ENCODE measurements at regions not wholly inside any gene's neighbourhood (a gene's known extent, or its start where the extent isn't known, plus 50 kb on each side); places are given as distances from the start of the nearest gene placed in this dataset.

GRCh38 chr15:39361497-39361896 lies 219.4 kb upstream of the THBS1 start:
- no peaks in the 10 kb centered on the region for H3K27me3 ChIP-seq
- in situ Hi-C loops (cut with MboI; ENCODE audit: low sequenced_read_pairs in 4 of 4) (no loop called here), intact Hi-C loops (cut with DNase I; ENCODE audit: low total_unique reads) (no loop called here)
- H3K36me3 ChIP-seq, result no peaks in the 10 kb centered on the region
- H3K4me1 ChIP-seq, result no peaks in the 10 kb centered on the region
- H3K4me3 ChIP-seq, result no peak overlapping the region
- H3K9me3 ChIP-seq, result no peaks in the 10 kb centered on the region
- H3K27ac ChIP-seq, result no peak overlapping the region
- no peak for ATAC-seq
- TF ChIP-seq CTCF (IDR thresholded peaks at IDR 0.05 in 4 of 5, conservative IDR thresholded peaks at IDR 0.05 in 1 of 5), result no peak
- no peak for TF ChIP-seq POLR2A (IDR thresholded peaks at IDR 0.05)
- DNase-seq, result no peak

GRCh38 chr15:39362821-39363561 lies 217.9 kb upstream of the THBS1 start:
- Histone ChIP-seq H3K27me3 (no peaks in the 10 kb centered on the region), H3K4me3 (no peak overlapping the region), H3K27ac (no peak overlapping the region), H3K4me1 (no peaks in the 10 kb centered on the region), H3K9me3 (no peaks in the 10 kb centered on the region), H3K36me3 (no peaks in the 10 kb centered on the region)
- ATAC-seq, result no peak
- no peak for TF ChIP-seq POLR2A (IDR thresholded peaks at IDR 0.05)
- TF ChIP-seq CTCF (IDR thresholded peaks at IDR 0.05 in 4 of 5, conservative IDR thresholded peaks at IDR 0.05 in 1 of 5), result no peak
- DNase-seq, result no peak
- in situ Hi-C loops (cut with MboI; ENCODE audit: low sequenced_read_pairs in 4 of 4) (no loop called here), intact Hi-C loops (cut with DNase I; ENCODE audit: low total_unique reads) (no loop called here)

DNA sequence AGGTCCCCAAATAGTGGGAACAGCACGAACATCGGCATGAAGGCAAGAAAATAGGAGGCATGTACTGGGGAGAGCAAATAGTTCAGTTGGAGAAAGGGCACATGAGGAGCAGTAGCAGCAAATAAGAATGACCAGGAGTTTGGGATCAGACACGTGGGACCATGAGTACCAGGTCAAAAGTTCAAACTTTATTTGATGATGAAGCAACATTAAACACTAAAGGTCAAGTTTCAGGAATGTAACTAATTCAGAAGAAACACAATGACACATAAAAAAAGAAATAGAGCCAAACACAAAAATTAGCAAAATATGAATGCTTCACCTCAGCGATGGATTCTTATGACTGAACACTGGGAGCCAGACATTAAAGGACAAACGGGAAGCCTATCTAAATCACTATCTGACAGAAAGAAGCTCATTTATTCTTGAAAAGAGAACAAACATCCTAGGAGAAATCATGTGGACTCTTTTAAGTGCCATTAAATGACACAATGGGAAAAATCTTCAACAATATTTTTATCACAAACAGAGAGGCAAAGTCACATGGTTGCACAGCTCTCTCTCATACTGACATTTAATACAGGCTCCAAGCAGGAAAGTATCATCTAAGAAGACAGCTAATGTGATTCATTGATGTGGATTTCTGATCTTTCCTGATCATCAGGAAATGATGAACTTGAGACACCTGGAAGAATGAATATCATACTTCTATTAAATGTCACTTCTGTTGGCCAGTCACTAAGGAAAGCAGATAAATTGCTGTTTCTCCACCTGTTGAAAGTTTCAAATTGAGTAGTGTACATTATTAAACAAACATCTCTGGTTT lies 216.9 kb upstream of the THBS1 start:
- Histone ChIP-seq H3K9me3 (no peaks in the 10 kb centered on the region), H3K4me1 (no peaks in the 10 kb centered on the region), H3K36me3 (no peaks in the 10 kb centered on the region), H3K4me3 (no peak overlapping the region), H3K27me3 (no peaks in the 10 kb centered on the region), H3K27ac (no peak overlapping the region)
- TF ChIP-seq CTCF (IDR thresholded peaks at IDR 0.05 in 4 of 5, conservative IDR thresholded peaks at IDR 0.05 in 1 of 5) (no peak), POLR2A (IDR thresholded peaks at IDR 0.05) (no peak)
- ATAC-seq (peak in 1 of 2 donors; percentile 21), DNase-seq (no peak)
- in situ Hi-C loops (cut with MboI; ENCODE audit: low sequenced_read_pairs in 4 of 4), result no loop called here
- intact Hi-C loops (cut with DNase I; ENCODE audit: low total_unique reads), result no loop called here

GRCh38 chr15:39364721-39365120 lies 216.2 kb upstream of the THBS1 start:
- Histone ChIP-seq H3K36me3 (no peaks in the 10 kb centered on the region), H3K4me1 (no peaks in the 10 kb centered on the region), H3K4me3 (no peak overlapping the region), H3K9me3 (no peaks in the 10 kb centered on the region), H3K27me3 (no peaks in the 10 kb centered on the region), H3K27ac (no peak overlapping the region)
- DNase-seq, result no peak
- TF ChIP-seq CTCF (IDR thresholded peaks at IDR 0.05 in 4 of 5, conservative IDR thresholded peaks at IDR 0.05 in 1 of 5) (no peak), POLR2A (IDR thresholded peaks at IDR 0.05) (no peak)
- in situ Hi-C loops (cut with MboI; ENCODE audit: low sequenced_read_pairs in 4 of 4) (no loop called here), intact Hi-C loops (cut with DNase I; ENCODE audit: low total_unique reads) (no loop called here)
- ATAC-seq, result no peak
